ENCODE measurements at regions not wholly inside any gene's neighbourhood (a gene's known extent, or its start where the extent isn't known, plus 50 kb on each side); places are given as distances from the start of the nearest gene placed in this dataset.

- Histone ChIP-seq H3K79me2 (ENCODE audit: insufficient read depth, low read length) (no peaks in the 10 kb centered on the region), H3K9me3 (ENCODE audit: insufficient read depth, low read depth, low read length) (no peaks in the 10 kb centered on the region), H3K9ac (ENCODE audit: low read length) (no peak overlapping the region), H3K4me3 (ENCODE audit: insufficient read depth, low read depth, low read length) (no peak overlapping the region), H3K4me1 (ENCODE audit: insufficient read depth, low read length) (peaks cover 8% of the 10 kb centered on the region), H4K20me1 (ENCODE audit: insufficient read depth, low read length) (no peaks in the 10 kb centered on the region), H2AFZ (ENCODE audit: low read depth, low read length) (no peak overlapping the region), H3K4me2 (ENCODE audit: low read length) (peak overlapping the region; percentile 48), H3K36me3 (ENCODE audit: insufficient read depth, low read length) (no peaks in the 10 kb centered on the region), H3K27ac (ENCODE audit: low read depth, low read length) (no peak overlapping the region), H3K27me3 (ENCODE audit: insufficient read depth, low read length) (no peaks in the 10 kb centered on the region)
- Mint-ChIP-seq H3K4me3 (ENCODE audit: unreplicated experiment) (no peak overlapping the region), H3K9me3 (ENCODE audit: unreplicated experiment) (no peaks in the 10 kb centered on the region), H3K36me3 (ENCODE audit: low read depth, unreplicated experiment) (no peaks in the 10 kb centered on the region), H3K27me3 (ENCODE audit: low read depth, unreplicated experiment) (no peaks in the 10 kb centered on the region), H3K27ac (ENCODE audit: unreplicated experiment) (no peak overlapping the region), H3K4me1 (ENCODE audit: low read depth, unreplicated experiment) (peaks cover 7% of the 10 kb centered on the region)
- no peak for TF ChIP-seq CTCF (IDR thresholded peaks at IDR 0.05; ENCODE audit: insufficient read depth, low read depth, low read length)
- TF ChIP-seq EZH2 (IDR thresholded peaks at IDR 0.05; ENCODE audit: insufficient read depth, low read length) = no peak
- FAIRE-seq = no peak
- DNase-seq (ENCODE audit: low read depth) = peak; percentile 81
Measured at GRCh38 chr4:181194096-181194495, 1049.1 kb upstream of the TENM3 start.

GRCh38 chr4:181200076-181200475 is 1043.1 kb upstream of the TENM3 start:
- no peak overlapping the region for H3K4me3 Mint-ChIP-seq (ENCODE audit: unreplicated experiment)
- no peaks in the 10 kb centered on the region for H3K27me3 Mint-ChIP-seq (ENCODE audit: low read depth, unreplicated experiment)

More at GRCh38 chr4:181200076-181200475, 1043.1 kb upstream of the TENM3 start:
- H3K36me3 ChIP-seq (ENCODE audit: insufficient read depth, low read length) = no peaks in the 10 kb centered on the region
- peak; percentile 17 for FAIRE-seq
- TF ChIP-seq CTCF (IDR thresholded peaks at IDR 0.05; ENCODE audit: insufficient read depth, low read depth, low read length) (no peak), EZH2 (IDR thresholded peaks at IDR 0.05; ENCODE audit: insufficient read depth, low read length) (no peak)
- H3K4me2 ChIP-seq (ENCODE audit: low read length) = no peak overlapping the region
- no peak overlapping the region for H3K4me3 ChIP-seq (ENCODE audit: insufficient read depth, low read depth, low read length)
- no peaks in the 10 kb centered on the region for H3K9me3 ChIP-seq (ENCODE audit: insufficient read depth, low read depth, low read length)
- H3K27me3 ChIP-seq (ENCODE audit: insufficient read depth, low read length) = no peaks in the 10 kb centered on the region
- H2AFZ ChIP-seq (ENCODE audit: low read depth, low read length) = no peak overlapping the region
- H3K79me2 ChIP-seq (ENCODE audit: insufficient read depth, low read length) = no peaks in the 10 kb centered on the region
- peaks cover 10% of the 10 kb centered on the region for H3K4me1 Mint-ChIP-seq (ENCODE audit: low read depth, unreplicated experiment)
- H3K27ac ChIP-seq (ENCODE audit: low read depth, low read length) = no peak overlapping the region
- no peaks in the 10 kb centered on the region for H3K9me3 Mint-ChIP-seq (ENCODE audit: unreplicated experiment)
- DNase-seq (ENCODE audit: low read depth) = no peak
- no peaks in the 10 kb centered on the region for H3K4me1 ChIP-seq (ENCODE audit: insufficient read depth, low read length)
- no peak overlapping the region for H3K27ac Mint-ChIP-seq (ENCODE audit: unreplicated experiment)
- no peak overlapping the region for H3K9ac ChIP-seq (ENCODE audit: low read length)
- no peaks in the 10 kb centered on the region for H3K36me3 Mint-ChIP-seq (ENCODE audit: low read depth, unreplicated experiment)
- H4K20me1 ChIP-seq (ENCODE audit: insufficient read depth, low read length) = no peaks in the 10 kb centered on the region
